Uterus (tissue), 2 donors: ENCODE measurements at regions not wholly inside any gene's neighbourhood (a gene's known extent, or its start where the extent isn't known, plus 50 kb on each side); places are given as distances from the start of the nearest gene placed in this dataset.

Experiments used
- POLR2A ChIP-seq, 2 donors: fragments of 450-650 bp; IDR thresholded peaks; one replicate each; pipeline ENCODE4 v1.6.1; 2016; ENCODE audit warnings: antibody characterized with exemption in 2 of 2, mild to moderate bottlenecking in 1 of 2, moderate library complexity in 1 of 2
- TF ChIP-seq, protein P1 (sequence below), 4 experiments: fragments of 200-600 bp in 2 of 4; fragments of 450-650 bp in 2 of 4; sonication (generic) in 2 of 4; IDR thresholded peaks; one replicate each; pipeline ENCODE4 v1.5.1; 2016 to 2019; ENCODE audit warnings: antibody characterized with exemption in 4 of 4, mild to moderate bottlenecking in 2 of 4, moderate library complexity in 1 of 4

DNA sequence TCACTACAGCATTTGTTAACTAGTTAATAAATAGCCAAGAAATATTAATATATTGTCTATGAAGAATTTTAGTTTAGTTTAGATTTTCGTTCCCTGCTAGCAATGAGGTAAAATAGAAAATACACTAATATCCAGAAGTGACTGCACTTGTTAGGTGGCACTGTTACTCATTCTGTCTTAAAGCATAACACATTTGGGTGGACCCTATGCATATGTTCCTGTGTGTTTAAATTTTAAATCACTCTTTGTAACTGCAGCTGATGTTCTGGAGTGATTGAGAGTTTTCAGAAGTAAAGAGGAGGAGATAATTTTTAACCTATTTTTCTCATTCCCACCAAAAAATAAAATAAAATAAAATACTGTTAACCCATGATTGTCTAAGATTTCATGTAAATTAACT, 73.9 kb upstream of the SOX4 start:
- TF ChIP-seq, protein P1, sequence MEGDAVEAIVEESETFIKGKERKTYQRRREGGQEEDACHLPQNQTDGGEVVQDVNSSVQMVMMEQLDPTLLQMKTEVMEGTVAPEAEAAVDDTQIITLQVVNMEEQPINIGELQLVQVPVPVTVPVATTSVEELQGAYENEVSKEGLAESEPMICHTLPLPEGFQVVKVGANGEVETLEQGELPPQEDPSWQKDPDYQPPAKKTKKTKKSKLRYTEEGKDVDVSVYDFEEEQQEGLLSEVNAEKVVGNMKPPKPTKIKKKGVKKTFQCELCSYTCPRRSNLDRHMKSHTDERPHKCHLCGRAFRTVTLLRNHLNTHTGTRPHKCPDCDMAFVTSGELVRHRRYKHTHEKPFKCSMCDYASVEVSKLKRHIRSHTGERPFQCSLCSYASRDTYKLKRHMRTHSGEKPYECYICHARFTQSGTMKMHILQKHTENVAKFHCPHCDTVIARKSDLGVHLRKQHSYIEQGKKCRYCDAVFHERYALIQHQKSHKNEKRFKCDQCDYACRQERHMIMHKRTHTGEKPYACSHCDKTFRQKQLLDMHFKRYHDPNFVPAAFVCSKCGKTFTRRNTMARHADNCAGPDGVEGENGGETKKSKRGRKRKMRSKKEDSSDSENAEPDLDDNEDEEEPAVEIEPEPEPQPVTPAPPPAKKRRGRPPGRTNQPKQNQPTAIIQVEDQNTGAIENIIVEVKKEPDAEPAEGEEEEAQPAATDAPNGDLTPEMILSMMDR (IDR thresholded peaks at IDR 0.05), result no peak
- TF ChIP-seq POLR2A (IDR thresholded peaks at IDR 0.05), result no peak
